PFSK-1 (cell line): ENCODE measurements at regions not wholly inside any gene's neighbourhood (a gene's known extent, or its start where the extent isn't known, plus 50 kb on each side); places are given as distances from the start of the nearest gene placed in this dataset.

Experiments used
- FOXP2 ChIP-seq: optimal IDR thresholded peaks from 2 replicates; pipeline ENCODE3; 2011; ENCODE audit warnings: borderline replicate concordance, control low read depth, inconsistent platforms; ENCODE audit not compliant: insufficient read depth; ENCODE audit errors: extremely low read length, extremely low read depth
- POLR2AphosphoS5 ChIP-seq: IDR thresholded peaks from 2 replicates; pipeline ENCODE4 v1.6.1; 2012; ENCODE audit warnings: low read depth, mild to moderate bottlenecking, control low read depth, low read length, moderate library complexity
- SIN3A ChIP-seq: IDR thresholded peaks from 2 replicates; pipeline ENCODE4 v1.6.1; 2012; ENCODE audit warnings: mild to moderate bottlenecking, low read length, moderate library complexity, borderline replicate concordance; ENCODE audit not compliant: insufficient read depth
- TAF1 ChIP-seq: IDR thresholded peaks from 2 replicates; pipeline ENCODE4 v1.6.1; 2012; ENCODE audit warnings: low read length, control low read depth, borderline replicate concordance; ENCODE audit not compliant: insufficient read depth
- TF ChIP-seq, protein P1 (sequence below), 2 experiments: IDR thresholded peaks; 2 replicates each; pipeline versions ENCODE4 v1.6.1 to v1.8.0; 2011 to 2012; ENCODE audit warnings: low read depth in 2 of 2, low read length in 2 of 2, control low read depth in 1 of 2, inconsistent platforms in 1 of 2, mild to moderate bottlenecking in 1 of 2, moderate library complexity in 1 of 2; ENCODE audit not compliant: insufficient read depth in 1 of 2

DNA sequence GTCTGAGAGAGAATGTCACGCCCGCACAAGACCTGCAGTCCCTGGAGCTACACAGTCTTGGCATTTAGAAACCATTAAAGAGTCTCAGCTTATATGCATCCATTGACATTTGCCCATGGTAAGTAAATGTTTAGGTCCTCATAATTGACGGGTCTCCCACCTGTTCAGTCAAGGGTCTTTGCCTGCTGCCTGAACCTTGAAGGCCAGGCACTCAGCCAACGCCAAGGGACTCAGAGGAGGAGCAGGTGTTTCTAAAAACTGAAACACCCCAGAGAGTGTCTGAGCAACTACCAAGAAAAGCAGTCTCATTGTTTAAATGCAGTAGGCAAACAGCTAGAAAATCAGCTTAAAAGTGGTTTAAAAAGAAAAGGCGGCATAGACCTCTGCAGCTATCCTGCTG is 264.7 kb upstream of the AKR1E2 start:
- no peak for TF ChIP-seq SIN3A

DNA sequence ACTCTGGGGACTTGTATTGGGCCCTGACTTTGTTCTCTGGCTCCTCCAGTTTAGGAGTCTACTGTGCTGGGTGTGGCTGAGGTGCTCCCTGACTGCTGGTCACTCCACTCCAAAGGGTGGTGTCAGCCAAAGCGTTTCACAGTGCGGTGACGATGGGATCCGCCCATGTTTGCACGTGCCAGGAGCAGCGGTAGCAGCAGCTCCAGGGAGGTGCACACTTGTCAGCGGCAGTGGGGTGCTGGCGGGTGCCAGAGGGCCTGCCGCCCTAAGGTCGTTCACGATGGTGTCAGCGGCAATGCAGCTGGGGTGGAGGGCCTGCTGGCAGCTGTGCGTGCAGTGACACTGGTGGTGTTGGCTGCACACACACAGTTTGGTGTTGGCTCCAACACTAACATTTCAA is 268.5 kb upstream of the AKR1E2 start:
- TF ChIP-seq SIN3A (no peak), POLR2AphosphoS5 (no peak), TAF1 (no peak), FOXP2 (no peak)
- TF ChIP-seq, protein P1, sequence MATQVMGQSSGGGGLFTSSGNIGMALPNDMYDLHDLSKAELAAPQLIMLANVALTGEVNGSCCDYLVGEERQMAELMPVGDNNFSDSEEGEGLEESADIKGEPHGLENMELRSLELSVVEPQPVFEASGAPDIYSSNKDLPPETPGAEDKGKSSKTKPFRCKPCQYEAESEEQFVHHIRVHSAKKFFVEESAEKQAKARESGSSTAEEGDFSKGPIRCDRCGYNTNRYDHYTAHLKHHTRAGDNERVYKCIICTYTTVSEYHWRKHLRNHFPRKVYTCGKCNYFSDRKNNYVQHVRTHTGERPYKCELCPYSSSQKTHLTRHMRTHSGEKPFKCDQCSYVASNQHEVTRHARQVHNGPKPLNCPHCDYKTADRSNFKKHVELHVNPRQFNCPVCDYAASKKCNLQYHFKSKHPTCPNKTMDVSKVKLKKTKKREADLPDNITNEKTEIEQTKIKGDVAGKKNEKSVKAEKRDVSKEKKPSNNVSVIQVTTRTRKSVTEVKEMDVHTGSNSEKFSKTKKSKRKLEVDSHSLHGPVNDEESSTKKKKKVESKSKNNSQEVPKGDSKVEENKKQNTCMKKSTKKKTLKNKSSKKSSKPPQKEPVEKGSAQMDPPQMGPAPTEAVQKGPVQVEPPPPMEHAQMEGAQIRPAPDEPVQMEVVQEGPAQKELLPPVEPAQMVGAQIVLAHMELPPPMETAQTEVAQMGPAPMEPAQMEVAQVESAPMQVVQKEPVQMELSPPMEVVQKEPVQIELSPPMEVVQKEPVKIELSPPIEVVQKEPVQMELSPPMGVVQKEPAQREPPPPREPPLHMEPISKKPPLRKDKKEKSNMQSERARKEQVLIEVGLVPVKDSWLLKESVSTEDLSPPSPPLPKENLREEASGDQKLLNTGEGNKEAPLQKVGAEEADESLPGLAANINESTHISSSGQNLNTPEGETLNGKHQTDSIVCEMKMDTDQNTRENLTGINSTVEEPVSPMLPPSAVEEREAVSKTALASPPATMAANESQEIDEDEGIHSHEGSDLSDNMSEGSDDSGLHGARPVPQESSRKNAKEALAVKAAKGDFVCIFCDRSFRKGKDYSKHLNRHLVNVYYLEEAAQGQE (IDR thresholded peaks at IDR 0.05; ENCODE audit: insufficient read depth in 1 of 2, low read depth in 2 of 2, low read length in 2 of 2) = no peak

DNA sequence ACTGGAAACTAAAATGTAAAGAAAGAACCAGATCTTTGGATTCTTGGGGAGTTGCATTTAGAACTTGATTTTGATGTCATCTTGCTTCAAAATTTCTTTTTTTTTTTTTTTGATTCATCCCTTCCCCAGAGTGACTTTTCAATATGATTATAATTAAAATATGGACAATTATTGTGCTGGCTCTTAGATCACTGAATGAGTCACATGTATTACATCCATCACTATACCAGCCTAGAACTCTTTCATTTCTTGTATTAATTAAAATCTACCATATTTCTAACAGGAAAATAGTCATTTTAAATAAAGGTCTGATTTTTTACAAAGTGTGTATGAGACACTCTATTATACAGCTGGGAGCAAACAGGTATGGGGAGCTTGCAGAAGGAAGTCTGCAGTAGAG is 269.5 kb upstream of the AKR1E2 start:
- TF ChIP-seq SIN3A (no peak), FOXP2 (no peak), POLR2AphosphoS5 (no peak)
- TF ChIP-seq, protein P1 (IDR thresholded peaks at IDR 0.05; ENCODE audit: insufficient read depth in 1 of 2, low read depth in 2 of 2, low read length in 2 of 2) = no peak

DNA sequence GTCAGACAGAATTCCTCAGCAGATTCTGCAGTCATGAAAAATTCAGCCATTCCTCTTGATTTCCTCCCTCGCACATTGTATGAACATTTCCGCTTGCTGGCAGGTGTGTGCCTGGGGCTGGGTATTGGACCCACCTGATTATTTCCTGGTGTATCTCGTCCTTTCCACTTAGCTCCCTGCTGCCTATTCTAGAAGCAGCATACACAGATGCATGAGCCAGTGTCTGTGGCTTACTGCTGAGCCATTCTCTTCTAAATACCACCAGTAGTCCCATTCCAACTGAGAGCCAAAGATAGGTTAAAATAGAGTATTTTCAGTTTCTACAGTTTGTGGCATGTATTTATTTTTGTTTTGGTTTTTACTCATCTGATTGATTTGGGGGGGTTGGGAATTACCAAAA is 270.1 kb upstream of the AKR1E2 start:
- TF ChIP-seq, protein P1 (IDR thresholded peaks at IDR 0.05; ENCODE audit: insufficient read depth in 1 of 2, low read depth in 2 of 2, low read length in 2 of 2) = no peak
- no peak for TF ChIP-seq FOXP2
- no peak for TF ChIP-seq POLR2AphosphoS5
- no peak for TF ChIP-seq TAF1
- no peak for TF ChIP-seq SIN3A

DNA sequence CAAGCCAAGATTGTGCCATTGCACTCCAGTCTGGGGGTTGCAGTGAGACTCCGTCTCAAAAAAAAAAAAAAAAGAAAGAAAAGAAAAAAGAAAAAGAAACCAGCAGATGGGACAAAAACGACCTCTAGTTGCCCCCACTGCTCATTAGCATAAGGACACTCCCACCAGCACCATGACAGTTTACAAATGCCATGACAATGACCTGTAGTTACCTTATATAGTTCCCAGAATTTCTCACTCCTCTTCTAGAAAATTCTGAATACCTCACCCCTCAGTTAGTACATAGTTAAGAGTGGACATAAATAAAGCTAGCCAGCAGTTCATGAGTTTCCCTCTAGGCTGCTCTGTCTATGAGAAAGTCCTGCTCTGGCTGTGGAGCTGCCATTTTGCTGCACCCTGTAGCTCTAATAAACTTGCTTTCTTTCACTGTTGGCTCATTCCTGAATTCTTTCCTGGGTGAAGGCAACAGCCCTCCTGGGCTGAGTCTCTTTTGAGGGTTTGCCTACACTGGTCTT is 276.8 kb upstream of the AKR1E2 start:
- TF ChIP-seq POLR2AphosphoS5 = no peak
- no peak for TF ChIP-seq SIN3A
- no peak for TF ChIP-seq TAF1
- TF ChIP-seq, protein P1 (IDR thresholded peaks at IDR 0.05; ENCODE audit: insufficient read depth in 1 of 2, low read depth in 2 of 2, low read length in 2 of 2) = no peak
- TF ChIP-seq FOXP2 = no peak
